Endothelial cell of umbilical vein (primary cell): ENCODE measurements at regions not wholly inside any gene's neighbourhood (a gene's known extent, or its start where the extent isn't known, plus 50 kb on each side); places are given as distances from the start of the nearest gene placed in this dataset.

Experiments
- CTCF ChIP-seq, 2 donors: IDR thresholded peaks; 1 replicate in 1 of 2; 2 replicates in 1 of 2; pipeline ENCODE4 v1.5.1; 2011; ENCODE audit warnings: low read length in 2 of 2, mild to moderate bottlenecking in 2 of 2, moderate library complexity in 2 of 2, control low read depth in 1 of 2, inconsistent platforms in 1 of 2, low read depth in 1 of 2; ENCODE audit not compliant: insufficient read depth in 1 of 2; ENCODE audit errors: extremely low read depth in 1 of 2
- GATA2 ChIP-seq: IDR thresholded peaks from 2 replicates; pipeline ENCODE4 v1.7.0; 2011; ENCODE audit warnings: low read depth, mild to moderate bottlenecking, moderate library complexity, mixed read lengths, low read length; ENCODE audit not compliant: insufficient read length, insufficient read depth
- JUN ChIP-seq: IDR thresholded peaks from 2 replicates; pipeline ENCODE4 v1.6.1; 2011; ENCODE audit warnings: borderline replicate concordance, low read depth; ENCODE audit not compliant: insufficient read length, insufficient read depth
- MAX ChIP-seq: IDR thresholded peaks from 2 replicates; pipeline ENCODE4 v1.6.1; 2011; ENCODE audit not compliant: insufficient read depth, insufficient read length
- POLR2A ChIP-seq: IDR thresholded peaks from 2 replicates; pipeline ENCODE4 v1.6.1; 2012; ENCODE audit warnings: low read depth, mild to moderate bottlenecking, control low read depth, low read length
- POLR2AphosphoS5 ChIP-seq: IDR thresholded peaks from 2 replicates; pipeline ENCODE4 v1.6.1; 2012; ENCODE audit warnings: low read depth, mild to moderate bottlenecking, control low read depth, low read length, moderate library complexity; ENCODE audit not compliant: insufficient read depth

- TF ChIP-seq CTCF (IDR thresholded peaks at IDR 0.05; ENCODE audit: extremely low read depth in 1 of 2, insufficient read depth in 1 of 2, low read depth in 1 of 2, low read length in 2 of 2) (no peak), POLR2AphosphoS5 (no peak), MAX (no peak), GATA2 (no peak), JUN (no peak), POLR2A (no peak)
Measured at GRCh38 chr2:160871953-160872352, 288.3 kb upstream of the TANK start.
